Panc1 (cell line): ENCODE measurements at regions not wholly inside any gene's neighbourhood (a gene's known extent, or its start where the extent isn't known, plus 50 kb on each side); places are given as distances from the start of the nearest gene placed in this dataset.

ENCODE experiments used
- ATAC-seq: fragments of 200-7000 bp; cut with Tn5 transposase; 2 replicates; pipeline ENCODE4 v1.9.1; 2020; ENCODE audit warnings: mild to moderate bottlenecking, moderate library complexity
- BruUV-seq: library from RNA; stranded (reverse); fragments of 400-500 nt; replicated peaks from 2 replicates; lab custom pipeline; 2021; lab: Mats Ljungman, UMichigan
- CTCF ChIA-PET: fragments of 300-600 bp; sonication (Branson Sonifier 250); formaldehyde crosslinking; loops from one replicate; lab custom pipeline; 2022; ENCODE audit warnings: antibody characterized with exemption; lab: Charles Lee
- POLR2A ChIA-PET: fragments of 300-600 bp; sonication (Branson Sonifier 250); formaldehyde crosslinking; loops from one replicate; lab custom pipeline; 2022; ENCODE audit warnings: antibody characterized with exemption; lab: Charles Lee
- DNase-seq: peaks from one replicate; pipeline ENCODE4 v3.0.0-alpha.2; 2010; ENCODE audit warnings: low read depth, low spot score
- H3K27ac ChIP-seq: 2 replicates; pipeline ENCODE4 v1.5.1; 2011; ENCODE audit warnings: mild to moderate bottlenecking, low read length, inconsistent platforms
- H3K27me3 ChIP-seq: fragments of 200-500 bp; sonication (Bioruptor generic); 2 replicates; pipeline ENCODE4 v1.6.0; 2014; ENCODE audit warnings: low read length, inconsistent platforms; ENCODE audit not compliant: control insufficient read depth, insufficient read depth
- H3K36me3 ChIP-seq: fragments of 200-500 bp; sonication (Bioruptor generic); 2 replicates; pipeline ENCODE4 v1.5.1; 2014; ENCODE audit warnings: inconsistent platforms, mild to moderate bottlenecking, low read length, moderate library complexity; ENCODE audit not compliant: control insufficient read depth, insufficient read depth
- H3K4me1 ChIP-seq: 2 replicates; pipeline ENCODE4 v1.5.1; 2011; ENCODE audit warnings: inconsistent platforms, mild to moderate bottlenecking, low read length, moderate library complexity; ENCODE audit not compliant: control insufficient read depth, insufficient read depth
- H3K4me3 ChIP-seq, 2 experiments: 2 replicates each; pipeline ENCODE4 v1.5.1; 2011 to 2012; ENCODE audit warnings: low read depth in 2 of 2, low read length in 2 of 2, mild to moderate bottlenecking in 2 of 2, inconsistent platforms in 1 of 2, moderate library complexity in 1 of 2
- H3K9me3 ChIP-seq: fragments of 200-500 bp; sonication (Bioruptor generic); 2 replicates; pipeline ENCODE4 v1.5.1; 2014; ENCODE audit warnings: low read depth, mild to moderate bottlenecking, inconsistent platforms, low read length, moderate library complexity; ENCODE audit not compliant: control insufficient read depth, insufficient read depth
- POLR2AphosphoS5 ChIP-seq: IDR thresholded peaks from 2 replicates; pipeline ENCODE4 v1.6.1; 2012; ENCODE audit warnings: mild to moderate bottlenecking, low read depth, low read length, moderate library complexity
- SIN3A ChIP-seq: IDR thresholded peaks from 2 replicates; pipeline ENCODE4 v1.6.1; 2012; ENCODE audit warnings: low read depth, mild to moderate bottlenecking, low read length, moderate library complexity, borderline replicate concordance; ENCODE audit not compliant: insufficient read depth
- TCF7L2 ChIP-seq: IDR thresholded peaks from 2 replicates; pipeline ENCODE4 v1.6.1; 2011; ENCODE audit warnings: mild to moderate bottlenecking, low read depth, low read length, inconsistent platforms
- in situ Hi-C: cut with HindIII; loops from 2 replicates; pipeline ENCODE4 v1.10.0; 2016; ENCODE audit warnings: low sequenced_read_pairs, low pct_unique_long_range_greater_than_20kb
- intact Hi-C: fragments of 100-400 bp; cut with micrococcal nuclease; formaldehyde crosslinking; loops from one replicate; pipeline ENCODE4 v1.10.0; 2022; ENCODE audit not compliant: unreplicated experiment
- TF ChIP-seq, protein P1 (sequence below), 2 experiments: IDR thresholded peaks; 2 replicates each; pipeline ENCODE4 v1.6.1; 2011 to 2012; ENCODE audit warnings: low read depth in 2 of 2, control low read depth in 1 of 2, low read length in 1 of 2, mild to moderate bottlenecking in 1 of 2, moderate library complexity in 1 of 2; ENCODE audit not compliant: insufficient read depth in 1 of 2
- TF ChIP-seq, protein P2 (sequence below): fragments of 450-650 bp; IDR thresholded peaks from 2 replicates; pipeline ENCODE4 v1.5.1; 2017; ENCODE audit warnings: mild to moderate bottlenecking

DNA sequence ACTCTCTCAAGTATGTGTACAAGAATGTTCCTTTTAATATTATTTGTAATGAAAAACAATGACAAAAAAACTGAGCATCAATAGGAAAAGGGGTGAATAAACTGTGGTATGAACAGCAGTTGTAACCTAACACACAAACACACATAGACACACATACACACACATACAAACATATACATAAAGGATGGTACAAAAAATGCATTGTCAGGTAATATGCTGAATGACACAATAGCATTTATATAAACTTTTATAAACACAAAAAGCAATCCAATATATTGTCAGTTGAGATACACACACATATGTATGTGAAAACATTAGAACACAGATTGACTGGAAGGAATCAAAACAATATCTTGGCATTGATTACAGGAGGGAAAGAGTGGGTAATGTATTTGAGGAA lies 227.0 kb upstream of the ISL1 start:
- Histone ChIP-seq H3K4me1 (no peaks in the 10 kb centered on the region), H3K9me3 (no peaks in the 10 kb centered on the region), H3K36me3 (no peaks in the 10 kb centered on the region), H3K4me3 (no peak overlapping the region), H3K27me3 (no peaks in the 10 kb centered on the region), H3K27ac (no peak overlapping the region)
- DNase-seq (no peak), ATAC-seq (no peak)
- CTCF ChIA-PET = no interaction called here
- no TSS peak for BruUV-seq
- intact Hi-C loops (no loop called here), in situ Hi-C loops (no loop called here)
- POLR2A ChIA-PET = no interaction called here
- TF ChIP-seq SIN3A (no peak), TCF7L2 (no peak), POLR2AphosphoS5 (no peak)
- TF ChIP-seq, protein P1, sequence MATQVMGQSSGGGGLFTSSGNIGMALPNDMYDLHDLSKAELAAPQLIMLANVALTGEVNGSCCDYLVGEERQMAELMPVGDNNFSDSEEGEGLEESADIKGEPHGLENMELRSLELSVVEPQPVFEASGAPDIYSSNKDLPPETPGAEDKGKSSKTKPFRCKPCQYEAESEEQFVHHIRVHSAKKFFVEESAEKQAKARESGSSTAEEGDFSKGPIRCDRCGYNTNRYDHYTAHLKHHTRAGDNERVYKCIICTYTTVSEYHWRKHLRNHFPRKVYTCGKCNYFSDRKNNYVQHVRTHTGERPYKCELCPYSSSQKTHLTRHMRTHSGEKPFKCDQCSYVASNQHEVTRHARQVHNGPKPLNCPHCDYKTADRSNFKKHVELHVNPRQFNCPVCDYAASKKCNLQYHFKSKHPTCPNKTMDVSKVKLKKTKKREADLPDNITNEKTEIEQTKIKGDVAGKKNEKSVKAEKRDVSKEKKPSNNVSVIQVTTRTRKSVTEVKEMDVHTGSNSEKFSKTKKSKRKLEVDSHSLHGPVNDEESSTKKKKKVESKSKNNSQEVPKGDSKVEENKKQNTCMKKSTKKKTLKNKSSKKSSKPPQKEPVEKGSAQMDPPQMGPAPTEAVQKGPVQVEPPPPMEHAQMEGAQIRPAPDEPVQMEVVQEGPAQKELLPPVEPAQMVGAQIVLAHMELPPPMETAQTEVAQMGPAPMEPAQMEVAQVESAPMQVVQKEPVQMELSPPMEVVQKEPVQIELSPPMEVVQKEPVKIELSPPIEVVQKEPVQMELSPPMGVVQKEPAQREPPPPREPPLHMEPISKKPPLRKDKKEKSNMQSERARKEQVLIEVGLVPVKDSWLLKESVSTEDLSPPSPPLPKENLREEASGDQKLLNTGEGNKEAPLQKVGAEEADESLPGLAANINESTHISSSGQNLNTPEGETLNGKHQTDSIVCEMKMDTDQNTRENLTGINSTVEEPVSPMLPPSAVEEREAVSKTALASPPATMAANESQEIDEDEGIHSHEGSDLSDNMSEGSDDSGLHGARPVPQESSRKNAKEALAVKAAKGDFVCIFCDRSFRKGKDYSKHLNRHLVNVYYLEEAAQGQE (IDR thresholded peaks at IDR 0.05; ENCODE audit: insufficient read depth in 1 of 2, low read depth in 2 of 2, low read length in 1 of 2) = no peak
- TF ChIP-seq, protein P2, sequence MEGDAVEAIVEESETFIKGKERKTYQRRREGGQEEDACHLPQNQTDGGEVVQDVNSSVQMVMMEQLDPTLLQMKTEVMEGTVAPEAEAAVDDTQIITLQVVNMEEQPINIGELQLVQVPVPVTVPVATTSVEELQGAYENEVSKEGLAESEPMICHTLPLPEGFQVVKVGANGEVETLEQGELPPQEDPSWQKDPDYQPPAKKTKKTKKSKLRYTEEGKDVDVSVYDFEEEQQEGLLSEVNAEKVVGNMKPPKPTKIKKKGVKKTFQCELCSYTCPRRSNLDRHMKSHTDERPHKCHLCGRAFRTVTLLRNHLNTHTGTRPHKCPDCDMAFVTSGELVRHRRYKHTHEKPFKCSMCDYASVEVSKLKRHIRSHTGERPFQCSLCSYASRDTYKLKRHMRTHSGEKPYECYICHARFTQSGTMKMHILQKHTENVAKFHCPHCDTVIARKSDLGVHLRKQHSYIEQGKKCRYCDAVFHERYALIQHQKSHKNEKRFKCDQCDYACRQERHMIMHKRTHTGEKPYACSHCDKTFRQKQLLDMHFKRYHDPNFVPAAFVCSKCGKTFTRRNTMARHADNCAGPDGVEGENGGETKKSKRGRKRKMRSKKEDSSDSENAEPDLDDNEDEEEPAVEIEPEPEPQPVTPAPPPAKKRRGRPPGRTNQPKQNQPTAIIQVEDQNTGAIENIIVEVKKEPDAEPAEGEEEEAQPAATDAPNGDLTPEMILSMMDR = no peak

DNA sequence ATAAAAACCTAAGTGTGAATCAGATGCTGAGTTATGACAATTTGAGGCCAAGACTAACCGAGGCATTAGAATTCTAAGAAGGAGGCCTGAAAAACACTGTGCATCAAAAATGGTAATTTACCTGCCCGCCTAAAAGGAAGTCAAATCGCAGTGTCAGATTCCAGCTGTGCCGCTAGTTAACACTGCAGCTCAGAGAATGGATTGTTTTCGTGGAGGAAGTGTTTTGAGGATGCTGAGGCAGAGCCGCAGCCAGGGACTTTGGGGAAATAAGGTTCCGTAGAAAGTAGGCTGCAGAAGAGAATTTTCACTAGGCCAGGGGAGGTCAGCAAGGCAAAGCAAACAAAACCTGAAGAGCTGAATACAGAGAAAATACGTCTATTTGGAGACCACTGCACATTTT lies 226.4 kb upstream of the ISL1 start:
- intact Hi-C loops (no loop called here), in situ Hi-C loops (no loop called here)
- ChIA-PET CTCF (no interaction called here), POLR2A (no interaction called here)
- DNase-seq = no peak
- H3K4me1 ChIP-seq = no peaks in the 10 kb centered on the region
- no peak for ATAC-seq
- no peak overlapping the region for H3K4me3 ChIP-seq
- BruUV-seq = no TSS peak
- H3K27me3 ChIP-seq = no peaks in the 10 kb centered on the region
- H3K36me3 ChIP-seq = no peaks in the 10 kb centered on the region
- TF ChIP-seq, protein P1 (IDR thresholded peaks at IDR 0.05; ENCODE audit: insufficient read depth in 1 of 2, low read depth in 2 of 2, low read length in 1 of 2) = no peak
- H3K9me3 ChIP-seq = no peaks in the 10 kb centered on the region
- no peak overlapping the region for H3K27ac ChIP-seq
